GM18505 (cell line): ENCODE measurements at regions not wholly inside any gene's neighbourhood (a gene's known extent, or its start where the extent isn't known, plus 50 kb on each side); places are given as distances from the start of the nearest gene placed in this dataset.
A peak's percentile ranks its signal among the peaks of the same experiment; 100 is the strongest.

Experiments
- ATAC-seq: cut with Tn5 transposase; IDR thresholded peaks from one replicate; pipeline ENCODE4 v1.9.1; 2021; ENCODE audit not compliant: unreplicated experiment
- POLR2A ChIP-seq: IDR thresholded peaks from 4 replicates; pipeline ENCODE4 v1.6.1; 2011; ENCODE audit warnings: borderline replicate concordance; ENCODE audit not compliant: insufficient read depth, insufficient read length; ENCODE audit errors: extremely low read depth

DNA sequence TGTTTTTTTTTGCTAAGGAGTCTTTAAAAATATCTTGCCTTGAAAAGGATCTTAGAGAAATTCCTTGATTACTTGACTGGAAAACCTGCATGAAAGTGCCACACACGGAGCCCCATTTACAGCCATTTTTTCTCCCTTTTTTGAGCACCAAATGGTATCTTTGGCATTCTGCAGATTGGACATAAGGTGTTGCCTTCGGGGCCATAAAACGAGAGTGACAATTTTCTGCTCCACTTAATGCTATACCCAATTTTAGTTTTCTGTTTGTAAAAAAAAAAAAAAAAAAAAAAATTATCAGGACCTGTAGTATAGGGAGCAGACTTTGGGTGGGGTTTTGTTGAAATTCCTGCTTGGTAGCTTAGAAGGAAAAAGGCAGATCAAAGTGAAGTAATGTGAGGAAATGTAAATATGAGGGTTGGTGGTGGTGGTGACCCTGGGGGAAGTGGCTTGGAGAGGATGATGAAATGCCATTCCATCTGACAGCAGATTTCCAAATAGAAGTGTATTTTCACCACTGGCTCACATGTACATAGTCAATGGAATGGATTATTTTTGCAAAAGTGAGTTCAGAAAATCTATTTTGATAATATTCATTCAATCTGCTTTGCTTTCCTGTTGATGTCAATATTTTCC lies 212.1 kb upstream of the SOX4 start:
- ATAC-seq, result no peak
- no peak for TF ChIP-seq POLR2A

- no peak for TF ChIP-seq POLR2A
- no peak for ATAC-seq
Observed at GRCh38 chr6:21382821-21383449, 210.6 kb upstream of the SOX4 start.

GRCh38 chr6:21383450-21384085 lies 210.0 kb upstream of the SOX4 start:
- TF ChIP-seq POLR2A, result no peak

DNA sequence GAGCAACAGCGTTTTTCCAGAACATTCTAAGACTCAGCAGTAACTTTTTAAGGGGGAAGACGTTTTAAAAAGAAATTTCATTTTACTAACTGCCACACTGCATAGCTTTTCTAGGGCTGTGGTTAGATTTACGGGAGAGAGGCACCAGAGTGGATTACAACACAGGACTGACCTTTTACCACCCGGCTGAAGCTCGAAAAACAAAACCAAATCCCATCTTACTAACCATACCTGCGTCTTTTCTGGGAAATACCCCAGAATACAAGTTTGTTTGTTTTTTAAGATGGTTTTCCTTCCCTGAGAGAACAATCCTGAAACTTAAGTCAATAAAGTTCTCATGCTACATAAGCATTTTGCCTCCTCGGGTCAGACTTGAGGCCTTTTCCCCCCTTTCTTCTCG lies 209.3 kb upstream of the SOX4 start:
- no peak for TF ChIP-seq POLR2A
- no peak for ATAC-seq

More at GRCh38 chr6:21383450-21384085, 210.0 kb upstream of the SOX4 start:
- no peak for ATAC-seq

DNA sequence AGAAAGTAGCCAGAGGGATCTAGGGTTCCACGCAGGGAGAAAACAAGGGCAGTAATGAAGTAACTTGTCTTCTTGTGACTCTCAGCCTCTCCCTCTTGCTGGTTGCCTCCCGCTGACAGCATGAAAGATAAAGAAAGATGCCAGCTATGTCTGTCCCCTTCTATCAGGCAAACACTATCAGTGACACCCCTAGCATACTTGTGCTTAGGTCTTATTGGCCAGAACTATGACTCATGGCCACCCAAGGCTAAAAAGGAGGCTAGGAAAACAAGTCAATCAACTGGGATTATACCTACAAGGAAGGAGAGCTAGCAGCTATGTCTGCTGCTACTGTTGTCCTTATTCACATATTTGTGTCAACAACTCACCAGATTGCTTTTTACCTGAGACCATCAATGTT lies 206.8 kb upstream of the SOX4 start:
- ATAC-seq, result no peak
- no peak for TF ChIP-seq POLR2A

- TF ChIP-seq POLR2A, result no peak
- no peak for ATAC-seq
Observed at GRCh38 chr6:21390532-21391213, 202.9 kb upstream of the SOX4 start.

DNA sequence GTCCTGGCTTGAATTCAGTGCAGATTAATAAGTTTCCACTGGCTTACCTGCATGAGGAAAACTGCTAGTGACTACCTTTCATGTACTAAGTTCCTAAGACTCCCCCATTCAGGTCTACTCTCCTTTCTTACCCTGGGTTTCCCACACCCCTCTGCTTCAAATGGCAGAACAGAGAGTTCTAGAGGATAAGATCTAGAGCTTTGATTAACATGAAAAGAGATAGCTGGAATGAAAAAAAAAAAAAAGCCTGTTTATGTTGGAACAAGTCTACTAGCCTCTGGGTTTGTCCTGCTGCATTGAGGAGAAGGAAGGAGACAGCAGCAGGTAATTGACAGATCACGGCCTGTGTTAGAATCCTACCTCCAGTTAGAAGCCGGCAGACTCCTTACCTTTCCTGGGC lies 201.4 kb upstream of the SOX4 start:
- TF ChIP-seq POLR2A, result no peak
- no peak for ATAC-seq

GRCh38 chr6:21393441-21394165 lies 199.9 kb upstream of the SOX4 start:
- no peak for TF ChIP-seq POLR2A
- ATAC-seq, result no peak

DNA sequence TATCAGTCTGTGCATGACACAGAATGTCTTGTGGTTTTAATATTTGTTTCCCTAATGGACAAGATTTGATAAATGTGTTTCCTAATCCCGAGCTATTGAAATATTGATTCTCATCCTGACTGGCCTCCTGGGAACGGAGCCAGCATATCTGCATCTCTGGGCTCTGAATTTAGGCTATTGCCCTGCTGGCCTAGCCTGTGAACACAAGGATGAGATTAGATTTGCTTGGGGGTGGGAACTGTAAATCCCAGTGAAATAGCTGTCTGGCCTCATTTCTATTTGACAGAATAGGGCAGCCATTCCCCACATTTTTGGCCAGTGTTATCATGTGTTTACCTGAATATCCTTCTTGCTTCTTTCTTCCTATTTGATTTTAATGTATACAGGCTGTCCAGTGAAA lies 198.4 kb upstream of the SOX4 start:
- ATAC-seq, result no peak
- no peak for TF ChIP-seq POLR2A

DNA sequence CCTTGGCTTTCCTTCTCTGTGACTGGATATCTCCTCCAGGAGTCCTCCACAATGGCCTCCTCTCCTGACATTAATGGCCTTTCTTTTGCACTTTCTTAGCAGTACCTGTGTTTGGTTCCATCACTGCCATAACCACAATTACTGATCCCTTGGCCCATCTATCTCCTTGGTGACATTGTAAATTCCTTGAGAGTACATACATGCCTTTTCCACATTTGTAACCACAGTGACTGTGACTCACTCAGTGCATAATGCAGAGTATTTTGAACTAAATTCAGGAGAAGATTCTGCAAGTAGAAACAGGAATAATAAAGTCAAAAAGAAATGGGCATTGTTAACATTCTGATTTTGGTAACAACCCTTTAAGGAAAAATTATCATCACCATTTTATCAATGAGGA lies 197.2 kb upstream of the SOX4 start:
- TF ChIP-seq POLR2A, result no peak
- ATAC-seq, result no peak

GRCh38 chr6:21398741-21399325 lies 194.7 kb upstream of the SOX4 start:
- no peak for TF ChIP-seq POLR2A
- ATAC-seq, result no peak

- ATAC-seq, result no peak
- no peak for TF ChIP-seq POLR2A
Observed at GRCh38 chr6:21402368-21402767, 191.2 kb upstream of the SOX4 start.

GRCh38 chr6:21404577-21404976 lies 189.0 kb upstream of the SOX4 start:
- no peak for TF ChIP-seq POLR2A
- peak; percentile 77 for ATAC-seq

- TF ChIP-seq POLR2A, result no peak
- ATAC-seq, result no peak
Observed at GRCh38 chr6:21406316-21406715, 187.2 kb upstream of the SOX4 start.

- no peak for ATAC-seq
- TF ChIP-seq POLR2A, result no peak
Observed at GRCh38 chr6:21409231-21409630, 184.3 kb upstream of the SOX4 start.
